ENCODE measurements at regions not wholly inside any gene's neighbourhood (a gene's known extent, or its start where the extent isn't known, plus 50 kb on each side); places are given as distances from the start of the nearest gene placed in this dataset.
A peak's percentile ranks its signal among the peaks of the same experiment; 100 is the strongest.
"Not testable (repeated sequence)": the region's sequence is repeated elsewhere in the genome, so short reads cannot be mapped to it uniquely, and the experiment has no call there.

GRCh38 chr16:14384745-14385144 is 245.3 kb downstream of the PARN start:
- TF ChIP-seq, protein P1, sequence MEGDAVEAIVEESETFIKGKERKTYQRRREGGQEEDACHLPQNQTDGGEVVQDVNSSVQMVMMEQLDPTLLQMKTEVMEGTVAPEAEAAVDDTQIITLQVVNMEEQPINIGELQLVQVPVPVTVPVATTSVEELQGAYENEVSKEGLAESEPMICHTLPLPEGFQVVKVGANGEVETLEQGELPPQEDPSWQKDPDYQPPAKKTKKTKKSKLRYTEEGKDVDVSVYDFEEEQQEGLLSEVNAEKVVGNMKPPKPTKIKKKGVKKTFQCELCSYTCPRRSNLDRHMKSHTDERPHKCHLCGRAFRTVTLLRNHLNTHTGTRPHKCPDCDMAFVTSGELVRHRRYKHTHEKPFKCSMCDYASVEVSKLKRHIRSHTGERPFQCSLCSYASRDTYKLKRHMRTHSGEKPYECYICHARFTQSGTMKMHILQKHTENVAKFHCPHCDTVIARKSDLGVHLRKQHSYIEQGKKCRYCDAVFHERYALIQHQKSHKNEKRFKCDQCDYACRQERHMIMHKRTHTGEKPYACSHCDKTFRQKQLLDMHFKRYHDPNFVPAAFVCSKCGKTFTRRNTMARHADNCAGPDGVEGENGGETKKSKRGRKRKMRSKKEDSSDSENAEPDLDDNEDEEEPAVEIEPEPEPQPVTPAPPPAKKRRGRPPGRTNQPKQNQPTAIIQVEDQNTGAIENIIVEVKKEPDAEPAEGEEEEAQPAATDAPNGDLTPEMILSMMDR (IDR thresholded peaks at IDR 0.05; ENCODE audit: insufficient read depth, low read length, missing control alignments) = no peak
- ChIA-PET POLR2A (no interaction called here), CTCF (no interaction called here)
- no peak overlapping the region for H3K4me3 ChIP-seq (ENCODE audit: low read depth, low read length)
- DNase-seq (ENCODE audit: low read depth, low spot score) = no peak

- DNase-seq (ENCODE audit: low read depth, low spot score); POLR2A ChIA-PET; H3K4me3 ChIP-seq (ENCODE audit: low read depth, low read length); CTCF ChIA-PET: not testable (repeated sequence)
Observed at GRCh38 chr16:14383844-14384243, 246.2 kb downstream of the PARN start.

DNA sequence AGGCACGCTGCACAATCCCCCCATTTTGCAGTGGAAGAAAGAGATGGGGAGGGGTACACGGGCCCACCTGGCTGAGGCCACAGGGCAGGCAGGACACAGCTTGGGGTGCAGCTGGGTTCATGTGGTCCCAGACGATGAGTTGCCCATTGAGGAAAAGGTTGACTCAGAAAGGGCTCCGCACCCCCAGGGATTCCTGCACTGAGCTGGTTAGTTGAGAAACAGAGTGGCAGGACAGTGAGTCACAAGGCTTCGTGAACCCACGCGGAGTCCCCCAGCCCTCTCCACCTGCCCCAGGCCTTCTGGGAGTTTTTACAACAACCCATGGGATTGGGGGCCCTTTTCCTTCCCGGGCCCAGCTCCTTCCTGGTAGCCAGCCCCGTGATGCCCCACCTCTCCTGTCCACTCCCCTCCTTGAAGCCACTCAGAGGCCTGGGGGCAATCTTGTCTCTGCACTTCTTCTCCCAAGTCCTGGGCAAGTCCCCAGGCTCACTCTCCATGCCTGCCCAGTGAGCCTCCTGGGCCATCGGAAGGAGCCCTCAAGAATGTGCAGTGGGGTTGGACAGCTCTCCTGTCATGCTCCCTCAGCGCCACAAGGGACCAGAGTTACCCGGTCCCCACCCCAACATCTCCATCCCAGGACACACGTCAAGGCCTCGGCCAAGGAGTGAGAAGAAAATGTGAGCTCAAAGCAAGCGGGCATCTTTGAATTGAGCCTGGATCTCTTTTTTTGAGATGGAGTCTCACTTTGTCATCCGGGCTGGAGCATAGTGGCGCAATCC is 251.2 kb downstream of the PARN start:
- CTCF ChIA-PET = interaction anchor here (0.9 to 1.2 kb wide), 3 partner anchors 12 to 26 kb away, joined by 3 to 4 read pairs (median 3); no protein-coding TSS in a partner anchor

DNA sequence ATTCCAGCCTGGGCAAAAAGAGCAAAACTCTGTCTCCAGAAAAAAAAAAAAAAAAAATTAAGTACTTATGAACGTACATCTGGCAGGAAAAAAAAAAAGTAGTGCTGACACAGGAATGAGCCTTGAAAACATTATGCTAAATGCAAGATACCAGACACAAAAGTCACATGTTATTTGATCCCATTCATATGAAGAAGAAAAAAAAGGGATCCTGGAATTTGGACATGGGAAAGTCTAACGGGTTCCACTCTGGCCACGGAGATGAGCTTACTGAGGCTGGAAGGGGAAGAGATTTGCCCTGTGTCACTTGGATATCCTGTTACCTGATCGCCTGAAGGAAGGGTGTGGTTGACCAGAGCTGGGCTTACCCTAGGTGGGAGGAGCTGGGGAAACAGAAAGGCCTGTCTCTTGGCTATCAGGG is 251.9 kb downstream of the PARN start:
- DNase-seq (ENCODE audit: low read depth, low spot score) = peak; percentile 93
- CTCF ChIA-PET = interaction anchor here (0.9 to 1.0 kb wide), 2 partner anchors 12 to 27 kb away, joined by 3 read pairs; no protein-coding TSS in a partner anchor
- no peak overlapping the region for H3K4me3 ChIP-seq (ENCODE audit: low read depth, low read length)
- TF ChIP-seq, protein P1 (IDR thresholded peaks at IDR 0.05; ENCODE audit: insufficient read depth, low read length, missing control alignments) = no peak
- POLR2A ChIA-PET = interaction anchor here (0.7 to 1.8 kb wide), 8 partner anchors 13 to 133 kb away, joined by 3 to 6 read pairs (median 4); no protein-coding TSS in a partner anchor

More for the DNA sequence above, 251.2 kb downstream of the PARN start:
- DNase-seq (ENCODE audit: low read depth, low spot score) = no peak
- POLR2A ChIA-PET = interaction anchor here (0.7 to 1.8 kb wide), 8 partner anchors 13 to 132 kb away, joined by 3 to 6 read pairs (median 4); no protein-coding TSS in a partner anchor
- TF ChIP-seq, protein P1 (IDR thresholded peaks at IDR 0.05; ENCODE audit: insufficient read depth, low read length, missing control alignments) = no peak
- H3K4me3 ChIP-seq (ENCODE audit: low read depth, low read length) = no peak overlapping the region

GRCh38 chr16:14377326-14377725 is 252.7 kb downstream of the PARN start:
- ChIA-PET CTCF (no interaction called here), POLR2A (interaction anchor here (1.7 to 1.8 kb wide), 2 partner anchors 23 to 134 kb away, joined by 3 to 6 read pairs; no protein-coding TSS in a partner anchor)
- H3K4me3 ChIP-seq (ENCODE audit: low read depth, low read length) = no peak overlapping the region
- TF ChIP-seq, protein P1 (IDR thresholded peaks at IDR 0.05; ENCODE audit: insufficient read depth, low read length, missing control alignments) = no peak
- no peak for DNase-seq (ENCODE audit: low read depth, low spot score)

DNA sequence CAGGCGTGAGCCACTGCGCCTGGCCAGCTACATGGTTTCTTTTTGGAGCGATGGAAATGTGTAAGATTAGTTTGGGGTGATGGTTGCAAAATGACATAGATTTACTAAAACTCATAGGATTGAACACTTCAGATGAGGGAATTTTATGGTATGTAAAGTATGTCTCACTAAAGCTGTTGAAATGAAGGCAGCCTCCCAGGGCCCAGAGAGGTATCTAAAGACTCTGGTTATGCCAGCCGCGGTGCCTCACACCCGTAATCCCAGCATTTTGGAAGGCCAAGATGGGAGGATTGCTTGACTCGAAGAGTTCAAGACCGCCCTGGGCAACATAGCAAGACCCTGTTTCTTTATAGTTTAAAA is 254.9 kb downstream of the PARN start:
- POLR2A ChIA-PET = no interaction called here
- DNase-seq (ENCODE audit: low read depth, low spot score) = no peak
- no peak overlapping the region for H3K4me3 ChIP-seq (ENCODE audit: low read depth, low read length)
- CTCF ChIA-PET = interaction anchor here (1.6 kb wide), 1 partner anchor 153 kb away, joined by 4 read pairs; no protein-coding TSS in a partner anchor
- TF ChIP-seq, protein P1 (IDR thresholded peaks at IDR 0.05; ENCODE audit: insufficient read depth, low read length, missing control alignments) = no peak
